ENCODE measurements at regions not wholly inside any gene's neighbourhood (a gene's known extent, or its start where the extent isn't known, plus 50 kb on each side); places are given as distances from the start of the nearest gene placed in this dataset.

GRCh38 chr13:80448725-80449124 is 107.8 kb upstream of the SPRY2 start:
- Histone ChIP-seq H3K4me2 (ENCODE audit: insufficient read depth, low read length) (no peak overlapping the region), H2AFZ (ENCODE audit: low read depth, low read length) (no peak overlapping the region), H3K4me1 (ENCODE audit: control insufficient read depth, extremely low read depth, insufficient read depth, low read length) (no peaks in the 10 kb centered on the region), H3K4me3 (replicated peaks in 1 of 3; ENCODE audit: insufficient read depth in 1 of 3, low read depth in 1 of 3, low read length in 3 of 3) (no peak overlapping the region), H3K9me1 (replicated peaks; ENCODE audit: control insufficient read depth, extremely low read depth, insufficient read depth, low read length) (no peaks in the 10 kb centered on the region), H3K9ac (replicated peaks; ENCODE audit: extremely low read depth, insufficient read depth, low read length) (no peak overlapping the region), H3K9me3 (replicated peaks; ENCODE audit: control insufficient read depth, insufficient read depth, low read length) (no peaks in the 10 kb centered on the region), H4K20me1 (replicated peaks; ENCODE audit: control insufficient read depth, extremely low read depth, insufficient read depth, low read length) (no peaks in the 10 kb centered on the region), H3K36me3 (ENCODE audit: control insufficient read depth in 2 of 2, extremely low read depth in 1 of 2, insufficient read depth in 2 of 2, low read length in 2 of 2) (no peaks in the 10 kb centered on the region), H3K27ac (ENCODE audit: insufficient read depth, low read depth, low read length) (no peak overlapping the region), H3K27me3 (ENCODE audit: control insufficient read depth in 2 of 2, insufficient read depth in 2 of 2, low read length in 2 of 2) (no peaks in the 10 kb centered on the region), H3K79me2 (ENCODE audit: control insufficient read depth, insufficient read depth, low read length) (no peaks in the 10 kb centered on the region)
- no peak for FAIRE-seq
- no TSS peak for BruUV-seq (replicated peaks)
- TF ChIP-seq POLR2AphosphoS5 (IDR thresholded peaks at IDR 0.05; ENCODE audit: insufficient read depth, low read depth, low read length): no peak
- no peak for TF ChIP-seq MAX (IDR thresholded peaks at IDR 0.05; ENCODE audit: insufficient read depth, insufficient read length)
- no peak for TF ChIP-seq JUN (IDR thresholded peaks at IDR 0.05; ENCODE audit: borderline replicate concordance, insufficient read depth, insufficient read length, low read depth)
- no peak for TF ChIP-seq GATA2 (IDR thresholded peaks at IDR 0.05; ENCODE audit: insufficient read depth, insufficient read length, low read depth, low read length)
- TF ChIP-seq POLR2A (IDR thresholded peaks at IDR 0.05; ENCODE audit: low read depth, low read length): no peak
- no peak for TF ChIP-seq MYC (IDR thresholded peaks at IDR 0.05; ENCODE audit: low read depth, low read length)
- no peak for TF ChIP-seq EZH2 (IDR thresholded peaks at IDR 0.05; ENCODE audit: borderline replicate concordance, low read depth, low read length, severe bottlenecking)
- no peak for TF ChIP-seq CTCF (IDR thresholded peaks at IDR 0.05; ENCODE audit: extremely low read depth in 1 of 2, insufficient read depth in 1 of 2, low read depth in 1 of 2, low read length in 2 of 2)
- TF ChIP-seq FOS (IDR thresholded peaks at IDR 0.05; ENCODE audit: borderline replicate concordance, insufficient read depth, low read length): no peak
- intact Hi-C loops (cut with micrococcal nuclease) (no loop called here), dilution Hi-C loops (cut with MboI; ENCODE audit: extremely low pct_ligation_motif_present, low sequenced_read_pairs) (no loop called here)
- ChIA-PET CTCF (interaction anchor here (0.5 kb wide), 1 partner anchor 82 kb away, joined by 3 read pairs; no protein-coding TSS in a partner anchor), POLR2A (interaction anchor here (0.7 kb wide), 1 partner anchor 466 kb away, joined by 5 read pairs; no protein-coding TSS in a partner anchor)
- no peak for DNase-seq (ENCODE audit: low read depth, low spot score)

All from endothelial cell of umbilical vein (primary cell).